Psoas muscle (tissue), 7 donors: ENCODE measurements at regions not wholly inside any gene's neighbourhood (a gene's known extent, or its start where the extent isn't known, plus 50 kb on each side); places are given as distances from the start of the nearest gene placed in this dataset.

ENCODE experiments used
- ATAC-seq, 4 donors: fragments of 200-7000 bp; cut with Tn5 transposase; one replicate each; pipeline ENCODE4 v1.9.1; 2020; ENCODE audit warnings: moderate library complexity in 3 of 4, mild to moderate bottlenecking in 2 of 4
- DNase-seq, 2 donors: peaks; one replicate each; pipeline ENCODE4 v3.0.0-alpha.2; 2020
- H3K27ac ChIP-seq: fragments of 200-600 bp; one replicate; pipeline ENCODE4 v1.8.0; 2022
- H3K27me3 ChIP-seq, 3 donors: fragments of 200-600 bp in 1 of 3; one replicate each; pipeline versions ENCODE4 v1.6.1 to v1.8.0; 2013 to 2022; ENCODE audit warnings: low read length in 2 of 3, mild to moderate bottlenecking in 2 of 3, moderate library complexity in 1 of 3; ENCODE audit not compliant: insufficient read depth in 3 of 3
- H3K36me3 ChIP-seq, 2 donors: fragments of 200-600 bp in 1 of 2; one replicate each; pipeline versions ENCODE4 v1.6.1 to v1.8.0; 2013 to 2022; ENCODE audit warnings: low read depth in 1 of 2, mild to moderate bottlenecking in 1 of 2, moderate library complexity in 1 of 2; ENCODE audit not compliant: insufficient read depth in 1 of 2
- H3K4me1 ChIP-seq: fragments of 200-600 bp; one replicate; pipeline ENCODE4 v1.8.0; 2022
- H3K4me3 ChIP-seq: fragments of 200-600 bp; one replicate; pipeline ENCODE4 v1.8.0; 2022; ENCODE audit warnings: mild to moderate bottlenecking
- H3K9me3 ChIP-seq: fragments of 200-600 bp; one replicate; pipeline ENCODE4 v1.8.0; 2022
- CTCF ChIP-seq: fragments of 200-600 bp; IDR thresholded peaks from one replicate; pipeline ENCODE4 v1.8.0; 2022; ENCODE audit warnings: antibody characterized with exemption
- WGBS, 3 donors: extraction: QIAGEN DNeasy Blood & Tissue Kit; methylation state at CpG; one replicate each; pipeline versions ENCODE4 v1.1.6 to v1.1.7; 2013; 5-methylcytosine and 5-hydroxymethylcytosine counted together
- intact Hi-C, 2 donors: fragments of 100-400 bp; cut with DNase I; formaldehyde crosslinking; loops; one replicate each; pipeline versions ENCODE4 v1.11.0 to v1.14.2; 2022
- donor health status: healthy with polysubstance abuse.
- donor health status: DM: no; HTN: no; CAD: no; lungs with moderate emphysema.
- donor health status: Bipolar disorder and iron deficiency.
- donor health status: healthy.
- donor health status: DM: yes; HTN: yes; CAD: no.
- donor health status: DM: no; HTN: no; CAD: no.
- donor health status: DM: yes; HTN: yes; CAD: no.

GRCh38 chr1:157411064-157411463 is 141.3 kb downstream of the FCRL5 start:
- intact Hi-C loops, result no loop called here
- ATAC-seq (no peak), DNase-seq (no peak)
- WGBS, 3 donors, result 71 to 83% (median 78%) methylated on average over 2 of the region's 2 CpGs
- Histone ChIP-seq H3K4me3 (no peak overlapping the region), H3K9me3 (no peaks in the 10 kb centered on the region), H3K27ac (no peak overlapping the region), H3K27me3 (no peaks in the 10 kb centered on the region), H3K36me3 (no peaks in the 10 kb centered on the region), H3K4me1 (no peaks in the 10 kb centered on the region)
- TF ChIP-seq CTCF, result no peak

GRCh38 chr1:157410457-157410856 is 141.9 kb downstream of the FCRL5 start:
- Histone ChIP-seq H3K27me3 (no peaks in the 10 kb centered on the region), H3K4me1 (no peaks in the 10 kb centered on the region), H3K36me3 (no peaks in the 10 kb centered on the region), H3K9me3 (no peaks in the 10 kb centered on the region), H3K4me3 (no peak overlapping the region), H3K27ac (no peak overlapping the region)
- 61 to 65% (median 63%) methylated on average over 5 of the region's 5 CpGs for whole genome bisulfite sequencing, 3 donors
- no peak for TF ChIP-seq CTCF
- ATAC-seq, result no peak
- intact Hi-C loops, result no loop called here
- DNase-seq, result no peak

- intact Hi-C loops, result no loop called here
- ATAC-seq (no peak), DNase-seq (no peak)
- no peak overlapping the region for H3K4me3 ChIP-seq
- H3K36me3 ChIP-seq, result no peaks in the 10 kb centered on the region
- H3K27me3 ChIP-seq, result no peaks in the 10 kb centered on the region
- H3K4me1 ChIP-seq, result no peaks in the 10 kb centered on the region
- no peak for TF ChIP-seq CTCF
- no peak overlapping the region for H3K27ac ChIP-seq
- no peaks in the 10 kb centered on the region for H3K9me3 ChIP-seq
- 70 to 87% (median 78%) methylated on average over 6 of the region's 6 CpGs for WGBS, 3 donors
Observed at GRCh38 chr1:157409927-157410326, 142.4 kb downstream of the FCRL5 start.

GRCh38 chr1:157407917-157408525 is 144.3 kb downstream of the FCRL5 start:
- DNase-seq, result no peak
- ATAC-seq, result no peak
- Histone ChIP-seq H3K9me3 (no peaks in the 10 kb centered on the region), H3K27ac (no peak overlapping the region), H3K27me3 (no peaks in the 10 kb centered on the region), H3K4me3 (no peak overlapping the region), H3K36me3 (no peaks in the 10 kb centered on the region), H3K4me1 (no peaks in the 10 kb centered on the region)
- TF ChIP-seq CTCF, result no peak
- 45 to 53% (median 47%) methylated on average over 6 of the region's 6 CpGs for WGBS, 3 donors
- intact Hi-C loops, result no loop called here

- Histone ChIP-seq H3K4me3 (no peak overlapping the region), H3K27me3 (no peaks in the 10 kb centered on the region), H3K36me3 (no peaks in the 10 kb centered on the region), H3K4me1 (no peaks in the 10 kb centered on the region), H3K27ac (no peak overlapping the region), H3K9me3 (no peaks in the 10 kb centered on the region)
- intact Hi-C loops, result no loop called here
- ATAC-seq (no peak), DNase-seq (no peak)
- TF ChIP-seq CTCF, result no peak
Observed at GRCh38 chr1:157407367-157407766, 144.9 kb downstream of the FCRL5 start.
